HFFc6 (cell line): ENCODE measurements at regions not wholly inside any gene's neighbourhood (a gene's known extent, or its start where the extent isn't known, plus 50 kb on each side); places are given as distances from the start of the nearest gene placed in this dataset.
"Not testable (repeated sequence)": the region's sequence is repeated elsewhere in the genome, so short reads cannot be mapped to it uniquely, and the experiment has no call there.

ENCODE experiments used
- DNase-seq: peaks from one replicate; pipeline ENCODE4 v3.0.0-alpha.2; 2018
- H3K27ac Mint-ChIP-seq: 2 replicates; pipeline ENCODE4 v1.8.0; 2020; ENCODE audit warnings: mild to moderate bottlenecking, mixed read lengths
- H3K27me3 Mint-ChIP-seq: 2 replicates; pipeline ENCODE4 v1.8.0; 2021; ENCODE audit warnings: mild to moderate bottlenecking, moderate library complexity, mixed read lengths; ENCODE audit not compliant: insufficient read depth
- H3K36me3 Mint-ChIP-seq: 2 replicates; pipeline ENCODE4 v1.8.0; 2021; ENCODE audit warnings: low read depth, mixed read lengths
- H3K4me1 Mint-ChIP-seq: 2 replicates; pipeline ENCODE4 v1.8.0; 2020; ENCODE audit warnings: low read depth, mixed read lengths
- H3K4me3 Mint-ChIP-seq: 2 replicates; pipeline ENCODE4 v1.8.0; 2020; ENCODE audit warnings: mild to moderate bottlenecking, moderate library complexity, mixed read lengths
- H3K9me3 Mint-ChIP-seq: 2 replicates; pipeline ENCODE4 v1.8.0; 2020; ENCODE audit warnings: mild to moderate bottlenecking, mixed read lengths
- TF ChIP-seq, protein P1 (sequence below): fragments of 200-600 bp; sonication (generic); IDR thresholded peaks from 2 replicates; pipeline ENCODE4 v1.5.0; 2021; ENCODE audit warnings: antibody characterized with exemption, mild to moderate bottlenecking

DNA sequence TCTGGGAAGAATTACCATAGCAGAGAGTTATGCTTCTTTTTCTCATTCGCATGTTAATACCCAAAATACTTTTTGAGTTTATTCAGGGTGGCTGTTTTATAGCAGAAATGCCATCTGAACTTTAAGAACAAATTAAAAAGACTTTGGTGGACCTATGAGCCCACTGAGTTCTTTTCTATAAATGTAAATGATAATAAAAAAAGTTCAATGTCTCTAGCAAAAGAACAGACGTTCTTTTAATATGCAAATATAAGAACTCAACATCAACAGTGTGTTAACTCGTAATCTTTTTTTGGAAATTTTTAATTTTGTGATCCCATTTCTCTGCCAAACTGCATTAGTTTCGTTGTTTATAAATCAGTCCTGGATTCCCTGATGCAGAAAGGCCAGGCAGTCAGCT is 1283.0 kb upstream of the NUDT12 start:
- Mint-ChIP-seq H3K4me1 (no peaks in the 10 kb centered on the region), H3K27ac (no peak overlapping the region), H3K9me3 (peaks cover 26% of the 10 kb centered on the region), H3K36me3 (no peaks in the 10 kb centered on the region), H3K4me3 (no peak overlapping the region), H3K27me3 (no peaks in the 10 kb centered on the region)
- DNase-seq, result no peak
- TF ChIP-seq, protein P1, sequence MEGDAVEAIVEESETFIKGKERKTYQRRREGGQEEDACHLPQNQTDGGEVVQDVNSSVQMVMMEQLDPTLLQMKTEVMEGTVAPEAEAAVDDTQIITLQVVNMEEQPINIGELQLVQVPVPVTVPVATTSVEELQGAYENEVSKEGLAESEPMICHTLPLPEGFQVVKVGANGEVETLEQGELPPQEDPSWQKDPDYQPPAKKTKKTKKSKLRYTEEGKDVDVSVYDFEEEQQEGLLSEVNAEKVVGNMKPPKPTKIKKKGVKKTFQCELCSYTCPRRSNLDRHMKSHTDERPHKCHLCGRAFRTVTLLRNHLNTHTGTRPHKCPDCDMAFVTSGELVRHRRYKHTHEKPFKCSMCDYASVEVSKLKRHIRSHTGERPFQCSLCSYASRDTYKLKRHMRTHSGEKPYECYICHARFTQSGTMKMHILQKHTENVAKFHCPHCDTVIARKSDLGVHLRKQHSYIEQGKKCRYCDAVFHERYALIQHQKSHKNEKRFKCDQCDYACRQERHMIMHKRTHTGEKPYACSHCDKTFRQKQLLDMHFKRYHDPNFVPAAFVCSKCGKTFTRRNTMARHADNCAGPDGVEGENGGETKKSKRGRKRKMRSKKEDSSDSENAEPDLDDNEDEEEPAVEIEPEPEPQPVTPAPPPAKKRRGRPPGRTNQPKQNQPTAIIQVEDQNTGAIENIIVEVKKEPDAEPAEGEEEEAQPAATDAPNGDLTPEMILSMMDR, result no peak

DNA sequence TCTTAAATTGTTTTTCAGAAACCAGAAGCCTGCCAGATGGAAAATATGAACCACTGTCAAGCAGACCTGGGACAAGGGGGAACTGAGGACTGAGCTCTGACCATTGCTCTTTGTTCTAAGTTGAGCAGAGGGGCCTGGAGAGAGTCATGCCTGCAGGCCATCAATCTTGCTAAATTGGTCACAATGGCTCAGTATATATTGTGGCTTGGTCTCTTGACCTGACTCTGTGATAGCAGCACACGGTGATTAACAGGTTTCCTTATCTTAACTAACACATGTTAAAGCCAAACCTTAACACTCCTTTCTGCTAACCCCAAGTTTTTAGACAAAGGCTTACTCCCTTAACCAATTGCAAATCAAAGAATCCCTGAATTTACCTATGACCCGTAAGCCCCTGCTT is 1281.2 kb upstream of the NUDT12 start:
- Mint-ChIP-seq H3K4me1 (no peaks in the 10 kb centered on the region), H3K27me3 (no peaks in the 10 kb centered on the region), H3K9me3 (peaks cover 15% of the 10 kb centered on the region), H3K36me3 (no peaks in the 10 kb centered on the region), H3K4me3 (no peak overlapping the region), H3K27ac (no peak overlapping the region)
- TF ChIP-seq, protein P1, result no peak
- DNase-seq, result no peak

DNA sequence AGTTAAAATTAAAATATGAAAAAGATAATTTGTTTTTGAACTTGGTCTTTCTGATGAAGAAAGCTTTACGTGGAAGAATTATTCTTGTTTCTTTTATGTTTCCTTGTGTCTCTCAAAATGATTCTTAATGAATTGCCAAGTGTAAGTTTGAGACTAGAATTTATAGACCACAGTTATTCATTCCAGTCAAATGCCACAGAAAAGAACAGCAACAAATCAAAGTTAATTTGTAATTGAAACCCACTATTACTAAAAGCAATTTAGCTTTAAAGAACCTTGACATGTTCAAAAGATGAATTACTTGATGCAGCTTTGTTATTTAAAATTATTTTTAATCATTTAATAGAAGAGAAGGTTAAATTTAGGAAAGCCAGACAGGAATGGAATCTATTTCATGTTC is 1277.7 kb upstream of the NUDT12 start:
- no peaks in the 10 kb centered on the region for H3K4me1 Mint-ChIP-seq
- H3K4me3 Mint-ChIP-seq, result no peak overlapping the region
- no peaks in the 10 kb centered on the region for H3K36me3 Mint-ChIP-seq
- no peak overlapping the region for H3K27ac Mint-ChIP-seq
- TF ChIP-seq, protein P1, result no peak
- peaks cover 20% of the 10 kb centered on the region for H3K9me3 Mint-ChIP-seq
- H3K27me3 Mint-ChIP-seq, result no peaks in the 10 kb centered on the region
- DNase-seq, result no peak

DNA sequence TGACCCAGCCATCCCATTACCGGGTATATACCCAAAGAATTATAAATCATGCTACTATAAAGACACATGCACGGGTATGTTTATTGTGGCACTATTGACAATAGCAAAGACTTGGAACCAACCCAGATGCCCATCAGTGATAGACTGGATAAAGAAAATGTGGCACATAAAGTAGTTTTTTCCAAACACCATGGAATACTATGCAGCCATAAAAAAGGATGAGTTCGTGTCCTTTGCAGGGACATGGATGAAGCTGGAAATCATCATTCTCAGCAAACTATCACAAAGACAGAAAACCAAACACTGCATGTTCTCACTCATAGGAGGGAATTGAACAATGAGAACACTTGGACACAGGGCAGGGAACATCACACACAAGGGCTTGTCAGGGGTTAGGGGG is 1268.9 kb upstream of the NUDT12 start:
- not testable (repeated sequence) for H3K27ac Mint-ChIP-seq, H3K4me3 Mint-ChIP-seq, DNase-seq, H3K4me1 Mint-ChIP-seq, H3K36me3 Mint-ChIP-seq, H3K27me3 Mint-ChIP-seq
- H3K9me3 Mint-ChIP-seq, result peaks cover 54% of the 10 kb centered on the region

DNA sequence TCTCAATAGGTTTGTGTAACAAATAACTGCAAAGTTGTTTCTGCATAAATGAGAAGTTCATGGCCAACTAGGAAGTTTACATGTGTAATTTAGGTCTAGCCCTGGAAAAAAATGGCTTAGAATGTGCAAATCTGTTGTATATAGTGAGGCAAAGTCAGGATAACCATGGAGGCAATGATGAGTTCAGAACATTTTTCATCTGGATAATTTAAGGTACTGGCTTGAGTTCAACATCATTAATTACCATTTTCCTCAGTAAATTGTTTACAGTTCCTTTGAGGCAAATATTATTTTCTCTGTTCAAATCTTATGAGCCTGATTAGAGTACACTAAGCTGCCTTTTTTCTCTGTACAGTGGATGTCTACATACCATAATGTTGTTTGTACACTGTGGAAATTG is 1259.0 kb upstream of the NUDT12 start:
- H3K9me3 Mint-ChIP-seq, result peaks cover 14% of the 10 kb centered on the region
- no peak overlapping the region for H3K4me3 Mint-ChIP-seq
- TF ChIP-seq, protein P1, result no peak
- H3K27me3 Mint-ChIP-seq, result no peaks in the 10 kb centered on the region
- H3K27ac Mint-ChIP-seq, result no peak overlapping the region
- DNase-seq, result no peak
- no peaks in the 10 kb centered on the region for H3K4me1 Mint-ChIP-seq
- no peaks in the 10 kb centered on the region for H3K36me3 Mint-ChIP-seq

DNA sequence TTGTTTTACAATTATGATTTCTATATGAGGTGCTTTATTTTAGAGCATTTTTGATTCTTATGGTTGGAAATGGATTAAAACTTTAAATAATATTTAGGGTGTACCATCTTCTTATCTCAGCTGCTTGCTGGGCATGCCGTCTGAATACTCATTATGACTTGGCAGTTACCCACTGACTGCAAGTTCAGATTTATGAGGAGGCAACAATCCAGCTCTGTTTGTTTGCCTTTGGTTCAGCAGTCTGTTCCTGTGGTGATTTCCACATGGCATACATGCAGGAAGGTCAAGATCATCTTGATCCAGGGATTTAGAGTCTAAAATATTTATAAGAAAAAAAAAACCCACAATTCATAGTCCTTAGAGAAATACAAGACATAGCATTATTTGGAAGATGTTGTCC is 1254.5 kb upstream of the NUDT12 start:
- Mint-ChIP-seq H3K4me3 (no peak overlapping the region), H3K36me3 (no peaks in the 10 kb centered on the region), H3K4me1 (no peaks in the 10 kb centered on the region), H3K27ac (no peak overlapping the region), H3K9me3 (peaks cover 13% of the 10 kb centered on the region), H3K27me3 (no peaks in the 10 kb centered on the region)
- no peak for DNase-seq
- TF ChIP-seq, protein P1, result no peak
